K562 (cell line): ENCODE measurements at regions not wholly inside any gene's neighbourhood (a gene's known extent, or its start where the extent isn't known, plus 50 kb on each side); places are given as distances from the start of the nearest gene placed in this dataset.

Experiments
- ATAC-seq: fragments of 200-7000 bp; cut with Tn5 transposase; 3 replicates; pipeline ENCODE4 v1.9.1; 2020; ENCODE audit warnings: moderate library complexity
- BruUV-seq: library from RNA; stranded (reverse); fragments of 400-500 nt; replicated peaks from 2 replicates; lab custom pipeline; 2021; lab: Mats Ljungman, UMichigan
- CTCF ChIA-PET: fragments of 300-600 bp; formaldehyde crosslinking; extraction: SDS; loops from one replicate; lab custom pipeline; 2021; ENCODE audit warnings: low intra/inter-chr PET ratio; lab: Yijun Ruan, JAX
- POLR2A ChIA-PET: fragments of 300-600, 350-650 bp; sonication (Branson Sonifier 250); formaldehyde crosslinking; extraction: SDS; loops from one replicate; lab custom pipeline; 2021; ENCODE audit warnings: antibody characterized with exemption, inconsistent platforms; lab: Yijun Ruan, JAX
- DNase-seq, 4 experiments: peaks; one replicate each; pipeline versions ENCODE4 v3.0.0 to v3.0.0-alpha.2; 2011 to 2018; ENCODE audit warnings: low spot score in 3 of 4, mixed read lengths in 3 of 4; ENCODE audit errors: extremely low read depth in 1 of 4
- FAIRE-seq: peaks from 2 replicates; lab custom pipeline; 2011; peaks lifted over from hg19 to GRCh38; lab: Jason Lieb, UNC
- H2AFZ ChIP-seq: 2 replicates; pipeline ENCODE4 v1.6.0; 2011; ENCODE audit warnings: low read depth, low read length, control low read depth, inconsistent platforms
- H3K27ac ChIP-seq: fragments of 200-600 bp; 3 replicates; pipeline ENCODE4 v1.8.0; 2011; ENCODE audit warnings: low read depth, mild to moderate bottlenecking, control low read depth, inconsistent platforms, low read length, moderate library complexity, mixed read lengths; ENCODE audit errors: extremely low read depth
- H3K27me3 ChIP-seq, 2 experiments: fragments of 300-600 bp in 1 of 2; 2 replicates in 1 of 2; 3 replicates in 1 of 2; pipeline versions ENCODE4 v1.6.0 to v1.8.0; 2011; ENCODE audit warnings: inconsistent platforms in 2 of 2, low read length in 2 of 2, mild to moderate bottlenecking in 1 of 2, mixed read lengths in 1 of 2, moderate library complexity in 1 of 2; ENCODE audit not compliant: control insufficient read depth in 2 of 2, insufficient read depth in 2 of 2
- H3K36me3 ChIP-seq: fragments of 300-600 bp; 3 replicates; pipeline ENCODE4 v1.8.0; 2011; ENCODE audit warnings: mild to moderate bottlenecking, low read length, inconsistent platforms; ENCODE audit not compliant: control insufficient read depth, insufficient read depth
- H3K4me1 ChIP-seq, 2 experiments: fragments of 200-600 bp in 1 of 2; replicated peaks in 1 of 2; 2 replicates in 1 of 2; 3 replicates in 1 of 2; pipeline versions ENCODE4 v1.5.1 to v1.8.0; 2011; ENCODE audit warnings: inconsistent platforms in 2 of 2, low read length in 2 of 2, mild to moderate bottlenecking in 1 of 2, mixed read lengths in 1 of 2, moderate library complexity in 1 of 2; ENCODE audit not compliant: control insufficient read depth in 2 of 2, insufficient read depth in 2 of 2
- H3K4me2 ChIP-seq: 2 replicates; pipeline ENCODE4 v1.6.1; 2011; ENCODE audit warnings: low read length, control low read depth, inconsistent platforms, mixed read lengths; ENCODE audit not compliant: insufficient read depth
- H3K4me3 ChIP-seq: fragments of 200-600 bp; sonication (generic), shearing (Covaris generic); 2 replicates; pipeline ENCODE4 v1.5.1; 2016; ENCODE audit warnings: control low read depth, inconsistent platforms
- H3K79me2 ChIP-seq: fragments of 200-600 bp; 3 replicates; pipeline ENCODE4 v1.8.0; 2011; ENCODE audit warnings: low read length, inconsistent platforms; ENCODE audit not compliant: control insufficient read depth, insufficient read depth
- H3K9ac ChIP-seq, 2 experiments: 2 replicates each; pipeline versions ENCODE4 v1.6.0 to v1.6.1; 2011; ENCODE audit warnings: low read depth in 2 of 2, low read length in 2 of 2, control low read depth in 1 of 2, inconsistent platforms in 1 of 2, mild to moderate bottlenecking in 1 of 2, mixed read lengths in 1 of 2; ENCODE audit not compliant: insufficient read depth in 1 of 2
- H3K9me1 ChIP-seq: one replicate; pipeline ENCODE4 v1.6.0; 2011; ENCODE audit warnings: inconsistent platforms, mild to moderate bottlenecking, low read length, moderate library complexity; ENCODE audit not compliant: control insufficient read depth, insufficient read depth
- H3K9me3 ChIP-seq: replicated peaks from 2 replicates; pipeline ENCODE4 v1.5.1; 2011; ENCODE audit warnings: low read depth, low read length, inconsistent platforms; ENCODE audit not compliant: control insufficient read depth, insufficient read depth
- H4K20me1 ChIP-seq: replicated peaks from 2 replicates; pipeline ENCODE4 v1.6.1; 2011; ENCODE audit warnings: low read length, inconsistent platforms, mixed read lengths; ENCODE audit not compliant: control insufficient read depth, insufficient read depth
- CHCHD3 ChIP-seq: fragments of 250-450 bp; sonication (Bioruptor Pico); IDR thresholded peaks from 2 replicates; pipeline ENCODE4 v2.1.2; 2022; ENCODE audit warnings: mild to moderate bottlenecking
- IRF2 ChIP-seq: sonication (generic); formaldehyde crosslinking; IDR thresholded peaks from 2 replicates; pipeline ENCODE4 v1.8.1; 2022; ENCODE audit warnings: mild to moderate bottlenecking, missing genetic modification reagents
- POLR2B ChIP-seq: fragments of 450-650 bp; IDR thresholded peaks from 2 replicates; pipeline ENCODE4 v1.6.1; 2018; ENCODE audit warnings: low read depth; ENCODE audit not compliant: partially characterized antibody
- RBM14 ChIP-seq: fragments of 200-400 bp; formaldehyde crosslinking; IDR thresholded peaks from 2 replicates; pipeline ENCODE4 v1.6.1; 2018; ENCODE audit warnings: low read depth, mild to moderate bottlenecking, low read length, moderate library complexity, borderline replicate concordance; ENCODE audit not compliant: insufficient read depth
- WGBS: fragments of 100-300 bp; shearing (Covaris generic); methylation state at CpG from one replicate; pipeline ENCODE4 v1.1.6; 2016; ENCODE audit warnings: low coverage, mixed read lengths; ENCODE audit not compliant: insufficient coverage; ENCODE audit errors: missing lambda C conversion rate; 5-methylcytosine and 5-hydroxymethylcytosine counted together
- in situ Hi-C: fragments of 300-500 bp; cut with MboI; formaldehyde crosslinking; loops from 4 replicates; pipeline ENCODE4 v1.15.0; 2018; ENCODE audit warnings: inconsistent platforms, mixed read lengths
- intact Hi-C: fragments of 100-400 bp; cut with micrococcal nuclease; formaldehyde crosslinking; loops from 2 replicates; pipeline ENCODE4 v1.14.2; 2022
- TF ChIP-seq, protein P1 (sequence below): IDR thresholded peaks from 2 replicates; pipeline ENCODE4 v1.6.1; 2016; ENCODE audit warnings: missing genetic modification characterization, missing compliant biosample characterization
- TF ChIP-seq, protein P2 (sequence below): fragments of 450-650 bp; IDR thresholded peaks from 2 replicates; pipeline ENCODE4 v1.6.1; 2016; ENCODE audit warnings: missing biosample characterization, missing genetic modification characterization

DNA sequence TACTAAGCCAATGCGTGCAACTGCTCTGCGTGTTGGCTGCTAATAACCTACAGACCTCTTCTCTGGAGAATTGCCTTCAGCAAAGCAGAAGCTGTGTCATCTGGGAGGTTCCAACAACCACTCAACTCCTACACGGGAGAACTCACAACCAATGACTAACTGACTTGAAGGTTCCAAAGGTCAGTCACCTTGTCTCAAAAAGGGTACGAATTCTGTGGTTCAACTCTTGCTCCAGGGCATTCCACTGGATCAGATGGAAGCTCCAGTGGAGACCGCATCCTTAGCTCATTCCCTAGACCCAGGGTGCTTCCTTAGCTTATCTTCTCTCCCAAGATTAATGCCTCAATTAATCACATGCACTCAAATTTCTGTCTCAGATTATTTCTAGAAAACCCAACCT, 222.7 kb downstream of the CHIC2 start:
- TF ChIP-seq RBM14, result no peak
- TF ChIP-seq POLR2B, result no peak
- TF ChIP-seq IRF2 (CRISPR knock-in tag), result no peak
- TF ChIP-seq, protein P1, sequence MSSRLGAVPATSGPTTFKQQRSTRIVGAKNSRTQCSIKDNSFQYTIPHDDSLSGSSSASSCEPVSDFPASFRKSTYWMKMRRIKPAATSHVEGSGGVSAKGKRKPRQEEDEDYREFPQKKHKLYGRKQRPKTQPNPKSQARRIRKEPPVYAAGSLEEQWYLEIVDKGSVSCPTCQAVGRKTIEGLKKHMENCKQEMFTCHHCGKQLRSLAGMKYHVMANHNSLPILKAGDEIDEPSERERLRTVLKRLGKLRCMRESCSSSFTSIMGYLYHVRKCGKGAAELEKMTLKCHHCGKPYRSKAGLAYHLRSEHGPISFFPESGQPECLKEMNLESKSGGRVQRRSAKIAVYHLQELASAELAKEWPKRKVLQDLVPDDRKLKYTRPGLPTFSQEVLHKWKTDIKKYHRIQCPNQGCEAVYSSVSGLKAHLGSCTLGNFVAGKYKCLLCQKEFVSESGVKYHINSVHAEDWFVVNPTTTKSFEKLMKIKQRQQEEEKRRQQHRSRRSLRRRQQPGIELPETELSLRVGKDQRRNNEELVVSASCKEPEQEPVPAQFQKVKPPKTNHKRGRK (tag), result no peak
- TF ChIP-seq, protein P2, sequence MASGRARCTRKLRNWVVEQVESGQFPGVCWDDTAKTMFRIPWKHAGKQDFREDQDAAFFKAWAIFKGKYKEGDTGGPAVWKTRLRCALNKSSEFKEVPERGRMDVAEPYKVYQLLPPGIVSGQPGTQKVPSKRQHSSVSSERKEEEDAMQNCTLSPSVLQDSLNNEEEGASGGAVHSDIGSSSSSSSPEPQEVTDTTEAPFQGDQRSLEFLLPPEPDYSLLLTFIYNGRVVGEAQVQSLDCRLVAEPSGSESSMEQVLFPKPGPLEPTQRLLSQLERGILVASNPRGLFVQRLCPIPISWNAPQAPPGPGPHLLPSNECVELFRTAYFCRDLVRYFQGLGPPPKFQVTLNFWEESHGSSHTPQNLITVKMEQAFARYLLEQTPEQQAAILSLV (tag), result no peak
- TF ChIP-seq CHCHD3, result no peak
- intact Hi-C loops, result no loop called here
- no peaks in the 10 kb centered on the region for H3K4me1 ChIP-seq
- H3K9me3 ChIP-seq, result no peaks in the 10 kb centered on the region
- H3K79me2 ChIP-seq, result no peaks in the 10 kb centered on the region
- POLR2A ChIA-PET, result no interaction called here
- DNase-seq (no peak), FAIRE-seq (no peak), ATAC-seq (no peak)
- in situ Hi-C loops, result no loop called here
- H3K4me3 ChIP-seq, result no peak overlapping the region
- BruUV-seq, result no TSS peak
- CTCF ChIA-PET, result no interaction called here
- H3K9ac ChIP-seq, result no peak overlapping the region
- H3K27me3 ChIP-seq, result no peaks in the 10 kb centered on the region
- no peaks in the 10 kb centered on the region for H3K9me1 ChIP-seq
- no peak overlapping the region for H2AFZ ChIP-seq
- H3K36me3 ChIP-seq, result no peaks in the 10 kb centered on the region
- no peak overlapping the region for H3K4me2 ChIP-seq
- no peak overlapping the region for H3K27ac ChIP-seq
- 1% methylated on average over 5 of the region's 5 CpGs for WGBS
- H4K20me1 ChIP-seq, result no peaks in the 10 kb centered on the region
